ENCODE measurements at regions not wholly inside any gene's neighbourhood (a gene's known extent, or its start where the extent isn't known, plus 50 kb on each side); places are given as distances from the start of the nearest gene placed in this dataset.

DNA sequence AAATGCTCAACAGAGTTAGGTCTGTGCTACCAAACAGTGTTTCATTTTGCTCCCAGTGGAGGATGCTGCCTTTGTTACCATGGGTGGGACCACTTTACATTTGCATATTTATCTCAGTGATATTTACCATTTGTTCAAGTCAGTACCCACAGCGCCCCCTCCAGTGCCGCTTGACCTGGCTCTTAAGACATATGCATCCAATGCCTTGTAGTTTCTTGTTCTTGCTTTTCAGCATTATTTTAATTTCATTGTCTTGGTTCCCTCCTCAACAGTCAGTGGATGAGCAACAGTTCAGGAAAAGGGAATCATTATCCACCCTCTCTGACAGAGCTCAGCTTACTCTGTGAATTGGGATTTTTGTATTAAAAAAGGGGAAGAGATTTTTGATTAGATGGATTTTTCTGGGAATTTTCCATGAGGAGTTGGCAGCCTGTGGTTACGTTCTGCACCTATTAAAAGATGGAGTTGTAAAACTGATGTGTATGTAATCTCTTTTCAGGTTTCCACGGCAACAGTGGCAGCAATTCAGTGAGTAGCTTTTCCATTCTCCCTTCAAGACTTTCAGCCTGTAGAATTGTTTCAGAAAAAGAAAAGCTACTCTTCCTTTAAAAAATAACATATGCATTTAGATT lies 240.5 kb upstream of the DAAM1 start:
- TF ChIP-seq CTCF (conservative IDR thresholded peaks at IDR 0.05; ENCODE audit: low read length) (peak; percentile 38; the same call in 1 of the 2 replicates), EZH2phosphoT487 (IDR thresholded peaks at IDR 0.05; ENCODE audit: borderline replicate concordance, low read depth, low read length) (no peak)

Data from OCI-LY7 (cell line).